T-helper 1 cell treated with Interleukin-12 subunit alpha and Interleukin-12 subunit beta and Interleukin-4 antibody, amounts not matched to agents 30 ng/mL and 1 ng/mL, for 36 hours (primary cell): ENCODE measurements at regions not wholly inside any gene's neighbourhood (a gene's known extent, or its start where the extent isn't known, plus 50 kb on each side); places are given as distances from the start of the nearest gene placed in this dataset.

Experiments
- intact Hi-C: fragments of 100-400 bp; cut with micrococcal nuclease; formaldehyde crosslinking; loops from one replicate; pipeline ENCODE4 v1.15.1; 2024

- intact Hi-C loops, result no loop called here
Measured at GRCh38 chr22:22042599-22043295, 60.2 kb upstream of the TOP3B start.

- intact Hi-C loops, result no loop called here
Measured at GRCh38 chr22:22042009-22042408, 59.4 kb upstream of the TOP3B start.

- intact Hi-C loops, result no loop called here
Measured at GRCh38 chr22:22040908-22041307, 58.3 kb upstream of the TOP3B start.

GRCh38 chr22:22040472-22040871 is 57.9 kb upstream of the TOP3B start:
- intact Hi-C loops, result no loop called here

GRCh38 chr22:22039286-22040074 is 56.9 kb upstream of the TOP3B start:
- intact Hi-C loops, result no loop called here

- intact Hi-C loops, result no loop called here
Measured at GRCh38 chr22:22038178-22038880, 55.7 kb upstream of the TOP3B start.

- intact Hi-C loops, result no loop called here
Measured at GRCh38 chr22:22037740-22038139, 55.2 kb upstream of the TOP3B start.

- intact Hi-C loops, result no loop called here
Measured at GRCh38 chr22:22037229-22037628, 54.6 kb upstream of the TOP3B start.

GRCh38 chr22:22036588-22036987 is 54.0 kb upstream of the TOP3B start:
- intact Hi-C loops, result no loop called here

- intact Hi-C loops, result no loop called here
Measured at GRCh38 chr22:22035771-22036314, 53.3 kb upstream of the TOP3B start.

- intact Hi-C loops, result no loop called here
Measured at GRCh38 chr22:22035203-22035602, 52.6 kb upstream of the TOP3B start.

GRCh38 chr22:22034469-22035132 is 52.0 kb upstream of the TOP3B start:
- intact Hi-C loops, result no loop called here

GRCh38 chr22:22033803-22034468 is 51.3 kb upstream of the TOP3B start:
- intact Hi-C loops, result no loop called here

GRCh38 chr22:22032906-22033802 is 50.6 kb upstream of the TOP3B start:
- intact Hi-C loops, result no loop called here

GRCh38 chr22:22032099-22032905 is 49.7 kb upstream of the TOP3B start:
- intact Hi-C loops, result no loop called here
